PFSK-1 (cell line): ENCODE measurements at regions not wholly inside any gene's neighbourhood (a gene's known extent, or its start where the extent isn't known, plus 50 kb on each side); places are given as distances from the start of the nearest gene placed in this dataset.

Experiments used
- FOXP2 ChIP-seq: optimal IDR thresholded peaks from 2 replicates; pipeline ENCODE3; 2011; ENCODE audit warnings: borderline replicate concordance, control low read depth, inconsistent platforms; ENCODE audit not compliant: insufficient read depth; ENCODE audit errors: extremely low read length, extremely low read depth
- POLR2AphosphoS5 ChIP-seq: IDR thresholded peaks from 2 replicates; pipeline ENCODE4 v1.6.1; 2012; ENCODE audit warnings: low read depth, mild to moderate bottlenecking, control low read depth, low read length, moderate library complexity
- REST ChIP-seq, 2 experiments: IDR thresholded peaks; 2 replicates each; pipeline versions ENCODE4 v1.6.1 to v1.8.0; 2011 to 2012; ENCODE audit warnings: low read depth in 2 of 2, low read length in 2 of 2, control low read depth in 1 of 2, inconsistent platforms in 1 of 2, mild to moderate bottlenecking in 1 of 2, moderate library complexity in 1 of 2; ENCODE audit not compliant: insufficient read depth in 1 of 2
- SIN3A ChIP-seq: IDR thresholded peaks from 2 replicates; pipeline ENCODE4 v1.6.1; 2012; ENCODE audit warnings: mild to moderate bottlenecking, low read length, moderate library complexity, borderline replicate concordance; ENCODE audit not compliant: insufficient read depth
- TAF1 ChIP-seq: IDR thresholded peaks from 2 replicates; pipeline ENCODE4 v1.6.1; 2012; ENCODE audit warnings: low read length, control low read depth, borderline replicate concordance; ENCODE audit not compliant: insufficient read depth

- TF ChIP-seq REST (IDR thresholded peaks at IDR 0.05; ENCODE audit: insufficient read depth in 1 of 2, low read depth in 2 of 2, low read length in 2 of 2) (no peak), TAF1 (no peak), FOXP2 (no peak), POLR2AphosphoS5 (no peak), SIN3A (no peak)
Observed at GRCh38 chr18:30687501-30687900, 355.0 kb downstream of the DSC3 start.

- TF ChIP-seq REST (IDR thresholded peaks at IDR 0.05; ENCODE audit: insufficient read depth in 1 of 2, low read depth in 2 of 2, low read length in 2 of 2) (no peak), TAF1 (no peak), SIN3A (no peak), POLR2AphosphoS5 (no peak), FOXP2 (no peak)
Observed at GRCh38 chr18:30684825-30685481, 357.6 kb downstream of the DSC3 start.

GRCh38 chr18:30683836-30684235 is 358.7 kb downstream of the DSC3 start:
- TF ChIP-seq REST (IDR thresholded peaks at IDR 0.05; ENCODE audit: insufficient read depth in 1 of 2, low read depth in 2 of 2, low read length in 2 of 2), result no peak
- TF ChIP-seq TAF1, result no peak
- TF ChIP-seq FOXP2, result no peak
- no peak for TF ChIP-seq SIN3A
- TF ChIP-seq POLR2AphosphoS5, result no peak

- TF ChIP-seq REST (IDR thresholded peaks at IDR 0.05; ENCODE audit: insufficient read depth in 1 of 2, low read depth in 2 of 2, low read length in 2 of 2) (no peak), TAF1 (no peak), SIN3A (no peak), POLR2AphosphoS5 (no peak), FOXP2 (no peak)
Observed at GRCh38 chr18:30682672-30683071, 359.9 kb downstream of the DSC3 start.
